Esophagus muscularis mucosa (tissue), 4 donors: ENCODE measurements at regions not wholly inside any gene's neighbourhood (a gene's known extent, or its start where the extent isn't known, plus 50 kb on each side); places are given as distances from the start of the nearest gene placed in this dataset.

ENCODE experiments used
- DNase-seq: peaks from one replicate; pipeline ENCODE4 v3.0.0-alpha.2; 2017; ENCODE audit errors: extremely low spot score
- H3K27ac ChIP-seq, 4 donors: fragments of 200-600 bp; sonication (generic); replicated peaks in 1 of 4; 1 replicate in 3 of 4; 2 replicates in 1 of 4; pipeline ENCODE4 v1.5.1; 2016 to 2019; ENCODE audit warnings: mild to moderate bottlenecking in 1 of 4
- H3K27me3 ChIP-seq, 4 donors: fragments of 200-600 bp; sonication (generic); one replicate each; pipeline versions ENCODE4 v1.5.1 to v1.6.0; 2016 to 2019
- H3K36me3 ChIP-seq, 4 donors: fragments of 200-600 bp; sonication (generic); one replicate each; pipeline ENCODE4 v1.5.1; 2016 to 2019
- H3K4me1 ChIP-seq, 4 donors: fragments of 200-600 bp; sonication (generic); one replicate each; pipeline ENCODE4 v1.5.1; 2016 to 2019
- H3K4me3 ChIP-seq, 4 donors: fragments of 200-600 bp; sonication (generic); 1 replicate in 2 of 4; 2 replicates in 2 of 4; pipeline ENCODE4 v1.5.1; 2016 to 2019; ENCODE audit warnings: mild to moderate bottlenecking in 4 of 4, moderate library complexity in 1 of 4
- H3K9me3 ChIP-seq, 4 donors: fragments of 200-600 bp; sonication (generic); 1 replicate in 3 of 4; 2 replicates in 1 of 4; pipeline ENCODE4 v1.5.1; 2016 to 2019
- CTCF ChIP-seq, 3 experiments: fragments of 200-600 bp in 2 of 3; fragments of 450-650 bp in 1 of 3; sonication (generic) in 2 of 3; IDR thresholded peaks; one replicate each; pipeline ENCODE4 v1.5.1; 2017 to 2019; ENCODE audit warnings: antibody characterized with exemption in 3 of 3, mild to moderate bottlenecking in 2 of 3, moderate library complexity in 1 of 3
- EP300 ChIP-seq: sonication (generic); formaldehyde crosslinking; IDR thresholded peaks from one replicate; pipeline ENCODE4 v1.6.1; 2017; ENCODE audit warnings: antibody characterized with exemption
- POLR2A ChIP-seq: fragments of 450-650 bp; IDR thresholded peaks from one replicate; pipeline ENCODE4 v1.6.1; 2017; ENCODE audit warnings: antibody characterized with exemption, moderate library complexity, mild to moderate bottlenecking, low read depth
- POLR2AphosphoS5 ChIP-seq, 2 donors: sonication (generic); formaldehyde crosslinking; IDR thresholded peaks; one replicate each; pipeline ENCODE4 v1.6.1; 2017; ENCODE audit warnings: antibody characterized with exemption in 2 of 2
- WGBS: methylation state at CpG from one replicate; pipeline ENCODE4 v1.1.5; 2018; 5-methylcytosine and 5-hydroxymethylcytosine counted together
- intact Hi-C: fragments of 100-400 bp; cut with DNase I; formaldehyde crosslinking; loops from one replicate; pipeline ENCODE4 v1.15.1; 2023

GRCh38 chr13:69319656-69320055 is 788.0 kb upstream of the ATXN8OS start:
- no peak for TF ChIP-seq EP300
- TF ChIP-seq POLR2A, result no peak
- no peak for TF ChIP-seq POLR2AphosphoS5 (IDR thresholded peaks at IDR 0.05)
- TF ChIP-seq CTCF (IDR thresholded peaks at IDR 0.05), result no peak
- no peak overlapping the region for H3K4me3 ChIP-seq
- no peaks in the 10 kb centered on the region for H3K27me3 ChIP-seq
- H3K36me3 ChIP-seq, result no peaks in the 10 kb centered on the region
- intact Hi-C loops, result no loop called here
- WGBS, result 82% methylated on average over 3 of the region's 3 CpGs
- DNase-seq, result no peak
- H3K27ac ChIP-seq, result no peak overlapping the region
- no peaks in the 10 kb centered on the region for H3K4me1 ChIP-seq
- no peaks in the 10 kb centered on the region for H3K9me3 ChIP-seq

GRCh38 chr13:69315039-69315438 is 792.6 kb upstream of the ATXN8OS start:
- H3K4me3 ChIP-seq, result no peak overlapping the region
- no peaks in the 10 kb centered on the region for H3K9me3 ChIP-seq
- no peak overlapping the region for H3K27ac ChIP-seq
- no peaks in the 10 kb centered on the region for H3K4me1 ChIP-seq
- no peak for TF ChIP-seq POLR2AphosphoS5 (IDR thresholded peaks at IDR 0.05)
- TF ChIP-seq EP300, result no peak
- no peak for TF ChIP-seq POLR2A
- no peak for TF ChIP-seq CTCF (IDR thresholded peaks at IDR 0.05)
- intact Hi-C loops, result no loop called here
- 74% methylated on average over 3 of the region's 3 CpGs for WGBS
- no peak for DNase-seq
- H3K36me3 ChIP-seq, result no peaks in the 10 kb centered on the region
- H3K27me3 ChIP-seq, result no peaks in the 10 kb centered on the region

- H3K9me3 ChIP-seq, result no peaks in the 10 kb centered on the region
- DNase-seq, result no peak
- TF ChIP-seq POLR2A (no peak), CTCF (IDR thresholded peaks at IDR 0.05) (no peak), POLR2AphosphoS5 (IDR thresholded peaks at IDR 0.05) (no peak), EP300 (no peak)
- H3K36me3 ChIP-seq, result no peaks in the 10 kb centered on the region
- 78% methylated on average over 1 of the region's 1 CpG for WGBS
- H3K4me1 ChIP-seq, result no peaks in the 10 kb centered on the region
- no peaks in the 10 kb centered on the region for H3K27me3 ChIP-seq
- no peak overlapping the region for H3K4me3 ChIP-seq
- intact Hi-C loops, result no loop called here
- no peak overlapping the region for H3K27ac ChIP-seq
Observed at GRCh38 chr13:69306766-69307165, 800.9 kb upstream of the ATXN8OS start.

DNA sequence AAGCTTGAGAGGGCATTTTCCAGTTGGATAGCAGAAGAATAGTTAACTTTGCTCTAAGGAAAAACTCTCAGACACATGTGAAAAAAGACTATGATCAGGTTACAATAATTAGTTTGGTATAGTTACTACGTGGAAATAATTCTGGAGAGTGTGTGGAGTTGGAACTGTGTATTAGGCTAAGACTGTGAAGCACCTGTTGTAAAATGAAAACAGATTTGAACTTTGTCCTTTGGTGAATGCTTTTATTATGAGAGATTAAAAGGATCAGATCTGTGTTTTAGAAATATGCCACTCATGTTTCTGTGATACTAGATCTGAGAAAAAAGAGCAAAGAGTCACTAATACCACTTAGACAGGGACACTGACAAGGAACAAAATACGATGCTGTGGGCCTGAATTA is 807.5 kb upstream of the ATXN8OS start:
- Histone ChIP-seq H3K4me1 (no peaks in the 10 kb centered on the region), H3K9me3 (no peaks in the 10 kb centered on the region), H3K27ac (no peak overlapping the region), H3K36me3 (no peaks in the 10 kb centered on the region), H3K27me3 (no peaks in the 10 kb centered on the region), H3K4me3 (no peak overlapping the region)
- intact Hi-C loops, result no loop called here
- DNase-seq, result no peak
- WGBS, result 43% methylated on average over 2 of the region's 2 CpGs
- TF ChIP-seq POLR2A (no peak), CTCF (IDR thresholded peaks at IDR 0.05) (no peak), POLR2AphosphoS5 (IDR thresholded peaks at IDR 0.05) (no peak), EP300 (no peak)

GRCh38 chr13:69296130-69296529 is 811.5 kb upstream of the ATXN8OS start:
- H3K27me3 ChIP-seq, result no peaks in the 10 kb centered on the region
- no peak overlapping the region for H3K4me3 ChIP-seq
- WGBS, result 75% methylated on average over 1 of the region's 1 CpG
- no peaks in the 10 kb centered on the region for H3K9me3 ChIP-seq
- no peak for DNase-seq
- H3K36me3 ChIP-seq, result no peaks in the 10 kb centered on the region
- no peaks in the 10 kb centered on the region for H3K4me1 ChIP-seq
- TF ChIP-seq POLR2A (no peak), POLR2AphosphoS5 (IDR thresholded peaks at IDR 0.05) (no peak), EP300 (no peak), CTCF (IDR thresholded peaks at IDR 0.05) (no peak)
- no peak overlapping the region for H3K27ac ChIP-seq
- intact Hi-C loops, result no loop called here
